ENCODE measurements at regions not wholly inside any gene's neighbourhood (a gene's known extent, or its start where the extent isn't known, plus 50 kb on each side); places are given as distances from the start of the nearest gene placed in this dataset.
"Not testable (repeated sequence)": the region's sequence is repeated elsewhere in the genome, so short reads cannot be mapped to it uniquely, and the experiment has no call there.

- Histone ChIP-seq H3K27me3 (ENCODE audit: control insufficient read depth, insufficient read depth, low read length) (no peaks in the 10 kb centered on the region), H3K36me3 (ENCODE audit: control insufficient read depth, insufficient read depth, low read length) (no peaks in the 10 kb centered on the region), H3K4me3 (ENCODE audit: low read depth, low read length) (no peak overlapping the region)
- no peak for TF ChIP-seq CTCF (IDR thresholded peaks at IDR 0.05; ENCODE audit: insufficient read depth, low read length, severe bottlenecking)
- no peak for FAIRE-seq
- DNase-seq (ENCODE audit: low read depth), result no peak
Observed at GRCh38 chr14:70256601-70257000, 67.8 kb upstream of the SLC8A3 start.

- peak overlapping the region; percentile 16 for H3K4me3 ChIP-seq (ENCODE audit: low read depth, low read length)
- DNase-seq (ENCODE audit: low read depth), result peak; percentile 11
- not testable (repeated sequence) for H3K27me3 ChIP-seq (ENCODE audit: control insufficient read depth, insufficient read depth, low read length); FAIRE-seq; H3K36me3 ChIP-seq (ENCODE audit: control insufficient read depth, insufficient read depth, low read length)
Observed at GRCh38 chr14:70255071-70256057, 66.6 kb upstream of the SLC8A3 start.

- H3K36me3 ChIP-seq (ENCODE audit: control insufficient read depth, insufficient read depth, low read length), result no peaks in the 10 kb centered on the region
- DNase-seq (ENCODE audit: low read depth), result peak; percentile 31
- peak overlapping the region; percentile 33 for H3K4me3 ChIP-seq (ENCODE audit: low read depth, low read length)
- H3K27me3 ChIP-seq (ENCODE audit: control insufficient read depth, insufficient read depth, low read length), result no peaks in the 10 kb centered on the region
- no peak for TF ChIP-seq CTCF (IDR thresholded peaks at IDR 0.05; ENCODE audit: insufficient read depth, low read length, severe bottlenecking)
- no peak for FAIRE-seq
Observed at GRCh38 chr14:70254476-70254961, 65.8 kb upstream of the SLC8A3 start.

GRCh38 chr14:70253547-70253946 is 64.8 kb upstream of the SLC8A3 start:
- not testable (repeated sequence) for H3K36me3 ChIP-seq (ENCODE audit: control insufficient read depth, insufficient read depth, low read length); H3K4me3 ChIP-seq (ENCODE audit: low read depth, low read length); FAIRE-seq; DNase-seq (ENCODE audit: low read depth); H3K27me3 ChIP-seq (ENCODE audit: control insufficient read depth, insufficient read depth, low read length)

- Histone ChIP-seq H3K27me3 (ENCODE audit: control insufficient read depth, insufficient read depth, low read length) (no peaks in the 10 kb centered on the region), H3K36me3 (ENCODE audit: control insufficient read depth, insufficient read depth, low read length) (no peaks in the 10 kb centered on the region), H3K4me3 (ENCODE audit: low read depth, low read length) (no peak overlapping the region)
- TF ChIP-seq CTCF (IDR thresholded peaks at IDR 0.05; ENCODE audit: insufficient read depth, low read length, severe bottlenecking), result no peak
- DNase-seq (ENCODE audit: low read depth) (peak; percentile 18), FAIRE-seq (no peak)
Observed at GRCh38 chr14:70245026-70245425, 56.3 kb upstream of the SLC8A3 start.

- no peak for FAIRE-seq
- no peaks in the 10 kb centered on the region for H3K27me3 ChIP-seq (ENCODE audit: control insufficient read depth, insufficient read depth, low read length)
- H3K36me3 ChIP-seq (ENCODE audit: control insufficient read depth, insufficient read depth, low read length), result no peaks in the 10 kb centered on the region
- no peak for DNase-seq (ENCODE audit: low read depth)
- TF ChIP-seq CTCF (IDR thresholded peaks at IDR 0.05; ENCODE audit: insufficient read depth, low read length, severe bottlenecking), result no peak
- no peak overlapping the region for H3K4me3 ChIP-seq (ENCODE audit: low read depth, low read length)
Observed at GRCh38 chr14:70239802-70240201, 51.1 kb upstream of the SLC8A3 start.

- H3K27me3 ChIP-seq (ENCODE audit: control insufficient read depth, insufficient read depth, low read length); H3K36me3 ChIP-seq (ENCODE audit: control insufficient read depth, insufficient read depth, low read length); DNase-seq (ENCODE audit: low read depth); H3K4me3 ChIP-seq (ENCODE audit: low read depth, low read length): not testable (repeated sequence)
- peak; percentile 99 for FAIRE-seq
Observed at GRCh38 chr14:70238635-70239034, 49.9 kb upstream of the SLC8A3 start.

All from bronchial epithelial cell (primary cell).